ENCODE measurements at regions not wholly inside any gene's neighbourhood (a gene's known extent, or its start where the extent isn't known, plus 50 kb on each side); places are given as distances from the start of the nearest gene placed in this dataset.

- TF ChIP-seq CTCF (IDR thresholded peaks at IDR 0.05), result no peak
- no peak for TF ChIP-seq POLR2A (IDR thresholded peaks at IDR 0.05)
These were observed 216.7 kb upstream of the IGFBP3 start for GRCh38 chr7:46137725-46138124.
